Fibroblast of lung (primary cell): ENCODE measurements at regions not wholly inside any gene's neighbourhood (a gene's known extent, or its start where the extent isn't known, plus 50 kb on each side); places are given as distances from the start of the nearest gene placed in this dataset.

Source experiments
- DNase-seq, 2 donors: peaks; one replicate each; pipeline versions ENCODE4 v3.0.0 to v3.0.0-alpha.2; 2010; ENCODE audit warnings: low read depth in 2 of 2
- H2AFZ ChIP-seq: 2 replicates; pipeline ENCODE4 v1.5.1; 2012; ENCODE audit warnings: low read length, control low read depth, inconsistent platforms
- H3K27ac ChIP-seq: 2 replicates; pipeline ENCODE4 v1.5.1; 2011; ENCODE audit warnings: low read length, control low read depth; ENCODE audit not compliant: insufficient read depth
- H3K27me3 ChIP-seq: 2 replicates; pipeline ENCODE4 v1.5.1; 2011; ENCODE audit warnings: mild to moderate bottlenecking, low read length; ENCODE audit not compliant: control insufficient read depth, insufficient read depth
- H3K36me3 ChIP-seq: 2 replicates; pipeline ENCODE4 v1.5.1; 2011; ENCODE audit warnings: low read length; ENCODE audit not compliant: control insufficient read depth, insufficient read depth
- H3K4me1 ChIP-seq: 2 replicates; pipeline ENCODE4 v1.5.1; 2011; ENCODE audit warnings: low read length; ENCODE audit not compliant: control insufficient read depth, insufficient read depth; ENCODE audit errors: extremely low read depth
- H3K4me2 ChIP-seq: 2 replicates; pipeline ENCODE4 v1.5.1; 2011; ENCODE audit warnings: low read length, control low read depth; ENCODE audit not compliant: insufficient read depth; ENCODE audit errors: extremely low read depth
- H3K4me3 ChIP-seq, 4 experiments: fragments of 200-600 bp in 1 of 4; sonication (generic) in 1 of 4; replicated peaks in 1 of 4; 2 replicates each; pipeline ENCODE4 v1.5.1; 2011 to 2016; ENCODE audit warnings: low read length in 4 of 4, low read depth in 3 of 4, mild to moderate bottlenecking in 3 of 4, control low read depth in 2 of 4, inconsistent platforms in 1 of 4, mixed read lengths in 1 of 4; ENCODE audit not compliant: insufficient read depth in 1 of 4; ENCODE audit errors: control extremely low read depth in 1 of 4
- H3K79me2 ChIP-seq: 2 replicates; pipeline ENCODE4 v1.5.1; 2012; ENCODE audit warnings: mild to moderate bottlenecking, low read length, inconsistent platforms; ENCODE audit not compliant: control insufficient read depth, insufficient read depth
- H3K9ac ChIP-seq: 2 replicates; pipeline ENCODE4 v1.5.1; 2011; ENCODE audit warnings: mild to moderate bottlenecking, low read length, control low read depth; ENCODE audit not compliant: insufficient read depth
- H3K9me3 ChIP-seq: 2 replicates; pipeline ENCODE4 v1.5.1; 2012; ENCODE audit warnings: low read depth, low read length; ENCODE audit not compliant: control insufficient read depth, insufficient read depth
- H4K20me1 ChIP-seq: 2 replicates; pipeline ENCODE4 v1.5.1; 2011; ENCODE audit warnings: low read length; ENCODE audit not compliant: control insufficient read depth, insufficient read depth; ENCODE audit errors: extremely low read depth
- EZH2 ChIP-seq: IDR thresholded peaks from 2 replicates; pipeline ENCODE4 v1.5.1; 2012; ENCODE audit warnings: low read length, control low read depth, mild to moderate bottlenecking; ENCODE audit errors: missing control alignments
- TF ChIP-seq, protein P1 (sequence below), 2 donors: IDR thresholded peaks in 1 of 2; conservative IDR thresholded peaks in 1 of 2; 1 replicate in 1 of 2; 2 replicates in 1 of 2; pipeline ENCODE4 v1.5.1; 2011 to 2012; ENCODE audit warnings: low read length in 2 of 2, control low read depth in 1 of 2, inconsistent platforms in 1 of 2, low read depth in 1 of 2, mild to moderate bottlenecking in 1 of 2

DNA sequence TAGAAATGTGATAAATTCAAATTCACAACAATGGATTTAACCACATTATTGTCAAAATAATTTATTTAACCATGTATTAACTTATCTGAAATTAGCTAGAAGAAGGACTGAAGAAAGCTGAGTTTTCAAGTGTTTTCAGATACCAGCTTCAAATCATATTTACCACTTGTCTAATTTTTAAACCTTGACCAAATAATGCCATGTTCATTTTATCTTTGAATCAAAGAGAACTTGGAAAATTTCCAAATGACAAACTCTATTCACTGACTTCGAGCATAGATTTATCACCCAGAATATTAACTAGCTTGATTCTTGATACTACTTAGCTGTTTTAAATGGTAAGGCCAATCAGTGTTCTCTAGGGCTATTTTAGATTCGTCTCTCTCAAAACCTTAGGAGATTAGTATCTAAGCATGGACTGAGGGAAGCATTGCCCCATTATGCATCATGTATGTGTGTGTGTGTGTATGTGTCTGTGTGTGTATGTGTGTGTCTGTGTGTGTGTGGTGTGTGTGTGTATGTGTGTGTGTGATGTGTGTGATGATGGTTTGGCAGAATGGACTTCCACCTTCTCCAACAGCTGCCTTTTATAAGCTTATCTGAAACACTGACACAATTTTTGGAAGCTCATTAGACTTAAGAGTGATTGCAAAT lies 667.5 kb upstream of the FANCL start:
- Histone ChIP-seq H3K79me2 (no peaks in the 10 kb centered on the region), H3K4me3 (no peak overlapping the region), H3K4me1 (no peaks in the 10 kb centered on the region), H3K9me3 (no peaks in the 10 kb centered on the region), H2AFZ (no peak overlapping the region), H3K4me2 (no peak overlapping the region), H3K36me3 (no peaks in the 10 kb centered on the region), H4K20me1 (no peaks in the 10 kb centered on the region), H3K27ac (no peak overlapping the region), H3K9ac (no peak overlapping the region), H3K27me3 (no peaks in the 10 kb centered on the region)
- DNase-seq, result no peak
- TF ChIP-seq EZH2, result no peak
- TF ChIP-seq, protein P1, sequence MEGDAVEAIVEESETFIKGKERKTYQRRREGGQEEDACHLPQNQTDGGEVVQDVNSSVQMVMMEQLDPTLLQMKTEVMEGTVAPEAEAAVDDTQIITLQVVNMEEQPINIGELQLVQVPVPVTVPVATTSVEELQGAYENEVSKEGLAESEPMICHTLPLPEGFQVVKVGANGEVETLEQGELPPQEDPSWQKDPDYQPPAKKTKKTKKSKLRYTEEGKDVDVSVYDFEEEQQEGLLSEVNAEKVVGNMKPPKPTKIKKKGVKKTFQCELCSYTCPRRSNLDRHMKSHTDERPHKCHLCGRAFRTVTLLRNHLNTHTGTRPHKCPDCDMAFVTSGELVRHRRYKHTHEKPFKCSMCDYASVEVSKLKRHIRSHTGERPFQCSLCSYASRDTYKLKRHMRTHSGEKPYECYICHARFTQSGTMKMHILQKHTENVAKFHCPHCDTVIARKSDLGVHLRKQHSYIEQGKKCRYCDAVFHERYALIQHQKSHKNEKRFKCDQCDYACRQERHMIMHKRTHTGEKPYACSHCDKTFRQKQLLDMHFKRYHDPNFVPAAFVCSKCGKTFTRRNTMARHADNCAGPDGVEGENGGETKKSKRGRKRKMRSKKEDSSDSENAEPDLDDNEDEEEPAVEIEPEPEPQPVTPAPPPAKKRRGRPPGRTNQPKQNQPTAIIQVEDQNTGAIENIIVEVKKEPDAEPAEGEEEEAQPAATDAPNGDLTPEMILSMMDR (conservative IDR thresholded peaks at IDR 0.05 in 1 of 2, IDR thresholded peaks at IDR 0.05 in 1 of 2; ENCODE audit: low read depth in 1 of 2, low read length in 2 of 2), result no peak

DNA sequence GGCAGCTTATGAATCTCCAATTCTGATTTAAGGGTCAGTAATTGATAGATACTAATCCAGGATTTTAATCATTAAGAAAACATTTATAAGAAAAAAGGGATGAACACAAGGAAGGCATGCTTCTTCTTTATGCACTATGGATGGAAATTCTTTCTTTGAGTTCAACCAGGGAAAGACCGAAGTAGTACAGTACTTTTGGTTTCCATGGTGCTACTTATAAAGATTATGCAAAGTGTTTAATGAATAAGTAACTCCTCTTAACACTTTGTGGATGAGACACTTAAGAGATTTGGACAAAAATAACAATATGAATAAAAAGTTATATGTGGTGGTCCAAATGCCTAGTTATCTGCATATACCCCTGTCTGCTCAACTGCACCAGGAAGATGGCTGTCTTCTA lies 666.5 kb upstream of the FANCL start:
- H3K9ac ChIP-seq, result no peak overlapping the region
- H3K9me3 ChIP-seq, result no peaks in the 10 kb centered on the region
- no peak for DNase-seq
- H4K20me1 ChIP-seq, result no peaks in the 10 kb centered on the region
- no peak overlapping the region for H3K27ac ChIP-seq
- H3K4me1 ChIP-seq, result no peaks in the 10 kb centered on the region
- no peaks in the 10 kb centered on the region for H3K36me3 ChIP-seq
- no peak for TF ChIP-seq EZH2
- TF ChIP-seq, protein P1 (conservative IDR thresholded peaks at IDR 0.05 in 1 of 2, IDR thresholded peaks at IDR 0.05 in 1 of 2; ENCODE audit: low read depth in 1 of 2, low read length in 2 of 2), result no peak
- no peak overlapping the region for H2AFZ ChIP-seq
- no peak overlapping the region for H3K4me2 ChIP-seq
- H3K4me3 ChIP-seq, result no peak overlapping the region
- no peaks in the 10 kb centered on the region for H3K27me3 ChIP-seq
- H3K79me2 ChIP-seq, result no peaks in the 10 kb centered on the region

DNA sequence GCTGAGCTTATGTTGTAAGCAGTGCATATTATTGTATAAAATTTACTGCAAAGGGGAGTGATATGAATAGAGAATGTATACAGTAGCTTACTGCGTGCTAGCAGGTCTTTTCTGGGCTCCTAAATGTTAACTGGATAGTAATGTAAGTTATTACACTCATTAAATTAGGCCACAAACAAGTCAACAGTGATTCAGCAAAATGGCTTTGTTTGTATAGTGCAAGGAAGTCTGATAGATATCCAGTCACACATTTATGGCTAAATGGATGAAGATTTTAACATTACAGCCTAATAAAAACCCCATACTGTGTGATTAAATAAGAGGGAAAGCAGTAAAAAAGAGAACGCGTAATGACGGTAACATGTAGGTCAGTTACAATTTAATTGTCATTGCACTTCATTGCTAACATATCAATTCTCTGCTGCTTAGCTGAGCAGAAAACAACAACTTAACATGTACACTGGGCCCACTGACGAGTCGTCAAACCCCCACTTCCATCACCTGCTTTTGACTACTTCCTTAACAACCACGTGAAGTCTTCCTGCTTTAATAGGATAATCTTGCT lies 665.0 kb upstream of the FANCL start:
- Histone ChIP-seq H2AFZ (no peak overlapping the region), H3K27ac (no peak overlapping the region), H3K79me2 (no peaks in the 10 kb centered on the region), H3K4me2 (no peak overlapping the region), H3K36me3 (no peaks in the 10 kb centered on the region), H3K4me1 (no peaks in the 10 kb centered on the region), H3K9ac (no peak overlapping the region), H3K9me3 (no peaks in the 10 kb centered on the region), H3K4me3 (no peak overlapping the region), H4K20me1 (no peaks in the 10 kb centered on the region), H3K27me3 (no peaks in the 10 kb centered on the region)
- DNase-seq, result no peak
- TF ChIP-seq, protein P1 (conservative IDR thresholded peaks at IDR 0.05 in 1 of 2, IDR thresholded peaks at IDR 0.05 in 1 of 2; ENCODE audit: low read depth in 1 of 2, low read length in 2 of 2), result no peak
- no peak for TF ChIP-seq EZH2
